NCI-H128 (cell line): ENCODE measurements at regions not wholly inside any gene's neighbourhood (a gene's known extent, or its start where the extent isn't known, plus 50 kb on each side); places are given as distances from the start of the nearest gene placed in this dataset.

ENCODE experiments used
- DNase-seq: peaks from one replicate; lab custom pipeline; 2025; ENCODE audit not compliant: unreplicated experiment; lab: John Stamatoyannopoulos, UW

DNA sequence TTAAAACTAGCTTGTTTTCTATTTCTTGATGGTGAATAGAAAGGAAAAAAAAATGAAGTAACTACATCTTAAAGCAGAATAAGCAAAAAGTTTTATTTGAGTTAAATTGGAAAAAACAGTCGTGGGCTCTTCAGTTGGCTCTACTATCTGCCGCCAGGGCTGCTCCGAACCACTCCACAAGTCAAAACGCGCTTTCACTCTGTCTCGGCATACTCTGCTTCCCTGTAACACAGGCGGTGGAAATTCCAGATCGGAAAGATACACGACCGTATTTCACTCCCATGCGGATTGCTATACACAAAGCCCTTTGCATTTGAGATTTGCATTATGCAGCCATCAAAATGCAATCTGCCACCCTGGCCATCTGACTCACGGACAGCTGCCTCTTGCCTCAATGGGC lies 505.6 kb downstream of the IRX1 start:
- no peak for DNase-seq

GRCh38 chr5:4104831-4105597 lies 509.4 kb downstream of the IRX1 start:
- no peak for DNase-seq

GRCh38 chr5:4108690-4109089 lies 513.1 kb downstream of the IRX1 start:
- DNase-seq, result no peak

- DNase-seq, result no peak
Observed at GRCh38 chr5:4113426-4113825, 517.8 kb downstream of the IRX1 start.

- no peak for DNase-seq
Observed at GRCh38 chr5:4113905-4114304, 518.3 kb downstream of the IRX1 start.

GRCh38 chr5:4114452-4114851 lies 518.8 kb downstream of the IRX1 start:
- no peak for DNase-seq

GRCh38 chr5:4116834-4117233 lies 521.2 kb downstream of the IRX1 start:
- no peak for DNase-seq

DNA sequence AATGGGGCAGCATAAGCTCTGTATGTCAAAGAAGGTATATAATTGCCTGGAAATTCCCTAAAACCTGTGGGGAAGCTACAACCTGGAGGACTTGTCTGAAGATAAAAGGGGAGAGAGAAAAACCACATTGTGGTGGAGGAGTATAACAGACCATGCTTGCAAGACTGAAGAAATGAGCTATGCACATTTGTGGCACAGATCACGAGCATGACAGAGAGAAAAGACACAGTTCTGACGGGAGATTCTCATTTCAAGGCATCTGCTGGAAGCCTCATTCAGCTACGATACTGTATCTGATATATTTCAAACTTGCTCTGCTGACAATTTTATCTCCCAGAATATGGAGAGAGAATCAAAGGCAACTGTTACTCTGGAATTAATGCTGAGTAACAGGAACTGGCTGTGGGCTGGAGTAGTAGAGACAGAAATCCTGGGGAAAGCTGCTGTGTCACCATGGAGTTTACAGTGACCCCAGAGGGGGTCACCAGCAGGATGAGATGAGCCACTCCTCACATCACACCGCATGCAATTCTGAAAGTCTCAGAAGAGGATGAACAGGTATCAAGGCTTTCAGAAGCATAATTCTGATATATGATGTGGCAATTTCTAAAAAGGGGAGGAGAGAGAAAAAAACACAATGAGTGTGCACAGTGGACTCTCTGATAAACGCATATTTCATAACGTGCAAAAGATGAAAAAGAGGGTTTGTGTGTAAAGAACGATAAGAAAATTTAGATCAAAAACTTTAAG lies 528.8 kb downstream of the IRX1 start:
- DNase-seq, result no peak

- DNase-seq, result no peak
Observed at GRCh38 chr5:4128994-4129393, 533.4 kb downstream of the IRX1 start.

GRCh38 chr5:4129523-4129922 lies 533.9 kb downstream of the IRX1 start:
- DNase-seq, result no peak

- DNase-seq, result no peak
Observed at GRCh38 chr5:4130819-4131218, 535.2 kb downstream of the IRX1 start.

- no peak for DNase-seq
Observed at GRCh38 chr5:4137781-4138180, 542.1 kb downstream of the IRX1 start.

DNA sequence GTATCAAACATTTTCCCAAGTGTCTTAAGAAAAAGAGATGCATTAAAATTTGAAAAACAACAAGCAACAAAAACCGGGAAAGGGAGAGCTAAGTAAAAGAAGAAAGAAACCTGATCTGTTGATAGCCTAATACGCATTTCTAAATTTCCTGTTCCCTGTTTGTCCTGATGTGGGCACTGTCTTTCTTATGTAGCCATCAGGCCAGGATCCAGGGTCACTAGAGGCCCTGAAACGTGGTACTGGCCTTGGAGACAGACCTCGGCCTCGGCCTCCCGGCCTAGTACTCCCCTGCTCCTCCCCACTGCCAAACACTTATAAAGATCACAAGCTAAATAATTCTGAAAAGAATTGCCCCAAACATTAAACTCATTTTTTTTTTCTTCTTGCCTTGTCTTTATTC lies 547.2 kb downstream of the IRX1 start:
- DNase-seq, result no peak

DNA sequence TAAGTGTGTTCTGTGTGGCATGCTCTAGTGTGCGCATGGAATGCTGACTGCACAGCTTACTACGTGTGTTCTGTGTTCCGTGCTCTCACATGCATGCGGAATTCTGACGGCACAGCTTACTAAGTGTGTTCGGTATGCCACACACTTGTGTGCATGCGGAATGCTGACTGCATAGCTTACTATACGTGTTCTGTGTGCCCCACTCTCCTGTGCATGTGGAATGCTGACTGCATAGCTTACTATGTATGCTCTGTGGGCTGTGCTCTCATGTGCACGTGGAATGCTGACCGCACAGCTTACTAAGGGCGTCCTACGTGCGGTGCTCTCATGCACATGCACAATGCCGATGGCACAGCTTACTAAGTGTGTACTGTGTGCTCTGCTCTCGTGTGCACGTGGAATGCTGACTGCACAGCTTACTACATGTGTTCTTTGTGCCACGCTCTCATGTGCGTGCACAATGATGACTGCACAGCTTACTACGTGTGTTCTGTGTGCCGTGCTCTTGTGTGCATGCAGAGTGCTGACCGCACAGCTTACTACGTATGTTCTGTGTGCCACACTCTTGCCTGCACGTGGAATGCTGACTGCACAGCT lies 548.9 kb downstream of the IRX1 start:
- DNase-seq, result no peak

GRCh38 chr5:4145511-4145910 lies 549.9 kb downstream of the IRX1 start:
- DNase-seq, result no peak

DNA sequence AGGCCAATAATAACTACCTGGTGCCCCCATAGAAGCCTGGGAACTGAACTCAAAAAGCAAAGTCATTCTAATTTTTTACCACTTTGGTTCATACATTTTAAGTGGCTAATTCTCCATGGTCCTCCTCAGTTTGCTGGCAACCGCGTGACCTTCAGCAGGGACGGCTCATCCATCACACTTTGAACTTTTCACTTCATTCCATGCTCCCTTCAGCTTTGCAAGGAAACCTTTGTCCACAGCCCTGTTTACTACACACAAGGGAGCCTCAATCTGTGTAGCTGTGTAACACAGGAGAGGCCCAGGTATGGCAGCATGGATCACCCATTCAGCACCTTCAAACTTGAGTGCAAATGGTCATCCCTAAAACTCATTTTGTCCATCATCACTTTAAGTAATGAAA lies 552.4 kb downstream of the IRX1 start:
- DNase-seq, result no peak

GRCh38 chr5:4150067-4150466 lies 554.4 kb downstream of the IRX1 start:
- no peak for DNase-seq

- no peak for DNase-seq
Observed at GRCh38 chr5:4156153-4156552, 560.5 kb downstream of the IRX1 start.

GRCh38 chr5:4156889-4157288 lies 561.3 kb downstream of the IRX1 start:
- DNase-seq, result no peak

- DNase-seq, result no peak
Observed at GRCh38 chr5:4158750-4159447, 563.3 kb downstream of the IRX1 start.

GRCh38 chr5:4159681-4160080 lies 564.0 kb downstream of the IRX1 start:
- DNase-seq, result no peak

GRCh38 chr5:4164167-4164566 lies 568.5 kb downstream of the IRX1 start:
- DNase-seq, result no peak
